ENCODE measurements at regions not wholly inside any gene's neighbourhood (a gene's known extent, or its start where the extent isn't known, plus 50 kb on each side); places are given as distances from the start of the nearest gene placed in this dataset.

DNA sequence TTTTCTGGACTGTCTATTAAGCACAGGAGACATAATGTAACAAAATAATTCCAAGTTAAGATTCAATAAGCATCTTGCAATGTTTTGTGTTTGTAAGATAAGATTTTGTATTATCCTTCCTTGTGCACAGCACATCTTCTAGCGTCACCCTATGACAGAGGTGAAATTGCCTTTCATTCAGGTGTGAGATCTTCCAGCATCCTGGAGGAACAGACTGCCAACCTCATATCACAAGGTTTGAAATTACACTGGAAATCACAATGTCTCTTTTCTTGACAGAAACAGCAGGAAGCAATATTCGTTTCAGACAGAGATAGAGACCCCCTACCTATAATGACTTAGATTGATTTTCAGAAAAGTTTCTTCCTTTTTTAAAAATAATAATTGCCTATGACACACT is 668.6 kb downstream of the GABRG1 start:
- TF ChIP-seq, protein P1, sequence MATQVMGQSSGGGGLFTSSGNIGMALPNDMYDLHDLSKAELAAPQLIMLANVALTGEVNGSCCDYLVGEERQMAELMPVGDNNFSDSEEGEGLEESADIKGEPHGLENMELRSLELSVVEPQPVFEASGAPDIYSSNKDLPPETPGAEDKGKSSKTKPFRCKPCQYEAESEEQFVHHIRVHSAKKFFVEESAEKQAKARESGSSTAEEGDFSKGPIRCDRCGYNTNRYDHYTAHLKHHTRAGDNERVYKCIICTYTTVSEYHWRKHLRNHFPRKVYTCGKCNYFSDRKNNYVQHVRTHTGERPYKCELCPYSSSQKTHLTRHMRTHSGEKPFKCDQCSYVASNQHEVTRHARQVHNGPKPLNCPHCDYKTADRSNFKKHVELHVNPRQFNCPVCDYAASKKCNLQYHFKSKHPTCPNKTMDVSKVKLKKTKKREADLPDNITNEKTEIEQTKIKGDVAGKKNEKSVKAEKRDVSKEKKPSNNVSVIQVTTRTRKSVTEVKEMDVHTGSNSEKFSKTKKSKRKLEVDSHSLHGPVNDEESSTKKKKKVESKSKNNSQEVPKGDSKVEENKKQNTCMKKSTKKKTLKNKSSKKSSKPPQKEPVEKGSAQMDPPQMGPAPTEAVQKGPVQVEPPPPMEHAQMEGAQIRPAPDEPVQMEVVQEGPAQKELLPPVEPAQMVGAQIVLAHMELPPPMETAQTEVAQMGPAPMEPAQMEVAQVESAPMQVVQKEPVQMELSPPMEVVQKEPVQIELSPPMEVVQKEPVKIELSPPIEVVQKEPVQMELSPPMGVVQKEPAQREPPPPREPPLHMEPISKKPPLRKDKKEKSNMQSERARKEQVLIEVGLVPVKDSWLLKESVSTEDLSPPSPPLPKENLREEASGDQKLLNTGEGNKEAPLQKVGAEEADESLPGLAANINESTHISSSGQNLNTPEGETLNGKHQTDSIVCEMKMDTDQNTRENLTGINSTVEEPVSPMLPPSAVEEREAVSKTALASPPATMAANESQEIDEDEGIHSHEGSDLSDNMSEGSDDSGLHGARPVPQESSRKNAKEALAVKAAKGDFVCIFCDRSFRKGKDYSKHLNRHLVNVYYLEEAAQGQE (IDR thresholded peaks at IDR 0.05; ENCODE audit: borderline replicate concordance) = peak; percentile 85
- TF ChIP-seq EP300 (conservative IDR thresholded peaks at IDR 0.05; ENCODE audit: poor library complexity, severe bottlenecking) = peak; percentile 96
- TF ChIP-seq, protein P2, sequence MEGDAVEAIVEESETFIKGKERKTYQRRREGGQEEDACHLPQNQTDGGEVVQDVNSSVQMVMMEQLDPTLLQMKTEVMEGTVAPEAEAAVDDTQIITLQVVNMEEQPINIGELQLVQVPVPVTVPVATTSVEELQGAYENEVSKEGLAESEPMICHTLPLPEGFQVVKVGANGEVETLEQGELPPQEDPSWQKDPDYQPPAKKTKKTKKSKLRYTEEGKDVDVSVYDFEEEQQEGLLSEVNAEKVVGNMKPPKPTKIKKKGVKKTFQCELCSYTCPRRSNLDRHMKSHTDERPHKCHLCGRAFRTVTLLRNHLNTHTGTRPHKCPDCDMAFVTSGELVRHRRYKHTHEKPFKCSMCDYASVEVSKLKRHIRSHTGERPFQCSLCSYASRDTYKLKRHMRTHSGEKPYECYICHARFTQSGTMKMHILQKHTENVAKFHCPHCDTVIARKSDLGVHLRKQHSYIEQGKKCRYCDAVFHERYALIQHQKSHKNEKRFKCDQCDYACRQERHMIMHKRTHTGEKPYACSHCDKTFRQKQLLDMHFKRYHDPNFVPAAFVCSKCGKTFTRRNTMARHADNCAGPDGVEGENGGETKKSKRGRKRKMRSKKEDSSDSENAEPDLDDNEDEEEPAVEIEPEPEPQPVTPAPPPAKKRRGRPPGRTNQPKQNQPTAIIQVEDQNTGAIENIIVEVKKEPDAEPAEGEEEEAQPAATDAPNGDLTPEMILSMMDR (IDR thresholded peaks at IDR 0.05; ENCODE audit: poor library complexity, severe bottlenecking) = peak; percentile 36
